HG03095 (cell line): ENCODE measurements at regions not wholly inside any gene's neighbourhood (a gene's known extent, or its start where the extent isn't known, plus 50 kb on each side); places are given as distances from the start of the nearest gene placed in this dataset.

Source experiments
- ATAC-seq: cut with Tn5 transposase; IDR thresholded peaks from one replicate; pipeline ENCODE4 v1.9.1; 2021; ENCODE audit warnings: moderate library complexity; ENCODE audit not compliant: unreplicated experiment

GRCh38 chr14:85296456-85297210, 233.3 kb upstream of the FLRT2 start:
- ATAC-seq: no peak

GRCh38 chr14:85300107-85300506, 229.8 kb upstream of the FLRT2 start:
- ATAC-seq: no peak

GRCh38 chr14:85301506-85301905, 228.4 kb upstream of the FLRT2 start:
- ATAC-seq: no peak

GRCh38 chr14:85306024-85306423, 223.9 kb upstream of the FLRT2 start:
- ATAC-seq: no peak

- ATAC-seq: no peak
These were observed 221.2 kb upstream of the FLRT2 start for GRCh38 chr14:85308531-85309300.

GRCh38 chr14:85310491-85311272, 219.3 kb upstream of the FLRT2 start:
- no peak for ATAC-seq

- no peak for ATAC-seq
These were observed 216.3 kb upstream of the FLRT2 start for GRCh38 chr14:85313560-85314207.

- ATAC-seq: no peak
These were observed 214.7 kb upstream of the FLRT2 start for GRCh38 chr14:85315290-85315689.

- no peak for ATAC-seq
These were observed 214.1 kb upstream of the FLRT2 start for GRCh38 chr14:85315733-85316290.

- no peak for ATAC-seq
These were observed 213.1 kb upstream of the FLRT2 start for GRCh38 chr14:85316701-85317410.

- ATAC-seq: no peak
These were observed 212.4 kb upstream of the FLRT2 start for GRCh38 chr14:85317491-85318021.

- no peak for ATAC-seq
These were observed 210.8 kb upstream of the FLRT2 start for GRCh38 chr14:85319101-85319500.

GRCh38 chr14:85319998-85320630, 209.8 kb upstream of the FLRT2 start:
- no peak for ATAC-seq

GRCh38 chr14:85325134-85326017, 204.6 kb upstream of the FLRT2 start:
- ATAC-seq: no peak

- no peak for ATAC-seq
These were observed 197.5 kb upstream of the FLRT2 start for GRCh38 chr14:85332401-85332800.

GRCh38 chr14:85333313-85333712, 196.6 kb upstream of the FLRT2 start:
- no peak for ATAC-seq

- no peak for ATAC-seq
These were observed 196.1 kb upstream of the FLRT2 start for GRCh38 chr14:85333841-85334240.

- no peak for ATAC-seq
These were observed 195.6 kb upstream of the FLRT2 start for GRCh38 chr14:85334316-85334715.
